Prostate gland (tissue), 2 donors: ENCODE measurements at regions not wholly inside any gene's neighbourhood (a gene's known extent, or its start where the extent isn't known, plus 50 kb on each side); places are given as distances from the start of the nearest gene placed in this dataset.
"Not testable (repeated sequence)": the region's sequence is repeated elsewhere in the genome, so short reads cannot be mapped to it uniquely, and the experiment has no call there.

ENCODE experiments used
- DNase-seq: peaks from one replicate; pipeline ENCODE4 v3.0.0-alpha.2; 2019; ENCODE audit warnings: low spot score
- H3K27ac ChIP-seq, 2 donors: fragments of 200-600 bp; sonication (generic); 2 replicates each; pipeline ENCODE4 v1.5.1; 2017 to 2019
- H3K27me3 ChIP-seq: fragments of 200-600 bp; sonication (generic); replicated peaks from 2 replicates; pipeline ENCODE4 v1.5.1; 2019; ENCODE audit not compliant: insufficient read depth
- H3K36me3 ChIP-seq, 2 donors: fragments of 200-600 bp; sonication (generic); 1 replicate in 1 of 2; 2 replicates in 1 of 2; pipeline versions ENCODE4 v1.5.1 to v1.8.1; 2017 to 2019
- H3K4me1 ChIP-seq: fragments of 200-600 bp; sonication (generic); replicated peaks from 2 replicates; pipeline ENCODE4 v1.5.1; 2019
- H3K4me3 ChIP-seq, 2 donors: fragments of 200-600 bp; sonication (generic); 2 replicates each; pipeline ENCODE4 v1.5.1; 2017 to 2019
- H3K9me3 ChIP-seq: fragments of 200-600 bp; sonication (generic); 2 replicates; pipeline ENCODE4 v1.5.1; 2017
- CTCF ChIP-seq, 4 experiments: fragments of 200-600 bp in 2 of 4; fragments of 450-650 bp in 2 of 4; sonication (generic) in 2 of 4; IDR thresholded peaks; 1 replicate in 3 of 4; 2 replicates in 1 of 4; pipeline ENCODE4 v1.5.1; 2016 to 2019; ENCODE audit warnings: antibody characterized with exemption in 4 of 4, mild to moderate bottlenecking in 2 of 4, moderate library complexity in 2 of 4
- POLR2A ChIP-seq: fragments of 450-650 bp; IDR thresholded peaks from one replicate; pipeline ENCODE4 v1.6.1; 2016; ENCODE audit warnings: antibody characterized with exemption, mild to moderate bottlenecking
- POLR2AphosphoS5 ChIP-seq: sonication (generic); formaldehyde crosslinking; IDR thresholded peaks from one replicate; pipeline ENCODE4 v1.6.1; 2017; ENCODE audit warnings: antibody characterized with exemption
- WGBS: methylation state at CpG from one replicate; pipeline ENCODE4 v1.1.5; 2018; 5-methylcytosine and 5-hydroxymethylcytosine counted together
- intact Hi-C: fragments of 100-400 bp; cut with DNase I; formaldehyde crosslinking; loops from one replicate; pipeline ENCODE4 v1.14.2; 2022

GRCh38 chr12:76666290-76666835 lies 97.6 kb upstream of the ZDHHC17 start:
- DNase-seq: no peak
- no peak overlapping the region for H3K4me3 ChIP-seq
- H3K4me1 ChIP-seq: no peaks in the 10 kb centered on the region
- 53% methylated on average over 6 of the region's 6 CpGs for WGBS
- no peaks in the 10 kb centered on the region for H3K36me3 ChIP-seq
- no peak overlapping the region for H3K27ac ChIP-seq
- intact Hi-C loops: no loop called here
- TF ChIP-seq POLR2AphosphoS5: no peak
- no peak for TF ChIP-seq POLR2A
- TF ChIP-seq CTCF (IDR thresholded peaks at IDR 0.05): no peak
- no peaks in the 10 kb centered on the region for H3K9me3 ChIP-seq
- H3K27me3 ChIP-seq: no peaks in the 10 kb centered on the region

- intact Hi-C loops: no loop called here
- Histone ChIP-seq H3K9me3 (no peaks in the 10 kb centered on the region), H3K4me1 (no peaks in the 10 kb centered on the region), H3K36me3 (no peaks in the 10 kb centered on the region), H3K27ac (no peak overlapping the region), H3K27me3 (no peaks in the 10 kb centered on the region), H3K4me3 (no peak overlapping the region)
- DNase-seq: no peak
- TF ChIP-seq POLR2AphosphoS5 (no peak), CTCF (IDR thresholded peaks at IDR 0.05) (no peak), POLR2A (no peak)
- WGBS: 42% methylated on average over 2 of the region's 2 CpGs
These were observed 93.9 kb upstream of the ZDHHC17 start for GRCh38 chr12:76669981-76670380.

- H3K9me3 ChIP-seq: no peaks in the 10 kb centered on the region
- WGBS: 40% methylated on average over 1 of the region's 1 CpG
- TF ChIP-seq CTCF (IDR thresholded peaks at IDR 0.05) (no peak), POLR2A (no peak), POLR2AphosphoS5 (no peak)
These were observed 93.1 kb upstream of the ZDHHC17 start for GRCh38 chr12:76670776-76671175.

GRCh38 chr12:76674669-76675315 lies 89.1 kb upstream of the ZDHHC17 start:
- TF ChIP-seq CTCF (IDR thresholded peaks at IDR 0.05) (no peak), POLR2AphosphoS5 (no peak)
- no peak for DNase-seq
- WGBS: 93% methylated on average over 3 of the region's 3 CpGs
- no peaks in the 10 kb centered on the region for H3K9me3 ChIP-seq
- intact Hi-C loops: no loop called here
- H3K4me3 ChIP-seq: no peak overlapping the region
- H3K4me1 ChIP-seq: no peaks in the 10 kb centered on the region
- no peaks in the 10 kb centered on the region for H3K36me3 ChIP-seq
- no peaks in the 10 kb centered on the region for H3K27me3 ChIP-seq
- no peak overlapping the region for H3K27ac ChIP-seq

More at GRCh38 chr12:76670776-76671175, 93.1 kb upstream of the ZDHHC17 start:
- Histone ChIP-seq H3K27ac (no peak overlapping the region), H3K4me1 (no peaks in the 10 kb centered on the region), H3K27me3 (no peaks in the 10 kb centered on the region), H3K4me3 (no peak overlapping the region), H3K36me3 (no peaks in the 10 kb centered on the region)
- no peak for DNase-seq
- intact Hi-C loops: no loop called here

- H3K9me3 ChIP-seq, DNase-seq, H3K27ac ChIP-seq, H3K27me3 ChIP-seq, H3K4me1 ChIP-seq, H3K36me3 ChIP-seq, intact Hi-C loops, H3K4me3 ChIP-seq: not testable (repeated sequence)
- 95% methylated on average over 4 of the region's 4 CpGs for WGBS
These were observed 87.7 kb upstream of the ZDHHC17 start for GRCh38 chr12:76676261-76676660.
